ENCODE measurements at regions not wholly inside any gene's neighbourhood (a gene's known extent, or its start where the extent isn't known, plus 50 kb on each side); places are given as distances from the start of the nearest gene placed in this dataset.

DNA sequence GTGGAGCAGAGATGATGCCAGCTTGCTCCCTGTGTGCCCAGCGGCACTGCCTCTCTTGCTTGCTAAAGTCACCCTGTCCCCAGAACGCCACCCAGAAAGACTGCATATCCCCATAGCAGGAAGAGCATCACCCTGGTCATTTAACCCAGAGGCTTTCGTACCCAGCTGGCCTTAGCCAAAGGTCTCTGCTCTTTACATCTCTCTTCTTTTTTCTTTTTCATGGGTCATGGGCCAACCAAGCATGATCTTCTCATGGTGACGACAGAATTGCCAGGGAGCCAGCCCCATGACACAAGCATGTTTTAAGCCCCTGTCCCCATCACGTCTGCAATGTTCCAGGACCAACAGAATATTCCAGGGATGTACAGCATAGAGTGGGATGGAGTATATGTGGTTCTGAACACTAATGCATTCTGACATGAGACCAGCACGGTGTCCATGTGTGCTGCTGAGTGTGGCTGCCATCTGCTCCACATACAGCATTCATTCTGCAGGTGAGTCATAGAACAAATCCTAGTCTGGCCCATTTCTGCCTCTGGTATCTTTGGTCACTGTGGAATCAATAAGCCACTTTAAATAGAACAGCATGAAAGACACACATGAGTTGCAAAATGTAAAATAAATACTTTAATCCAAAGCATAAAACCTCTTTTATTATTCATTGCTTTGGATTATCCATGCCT is 203.0 kb downstream of the MED10 start:
- TF ChIP-seq CTCF (optimal IDR thresholded peaks at IDR 0.05 in 1 of 3, IDR thresholded peaks at IDR 0.05 in 1 of 3, conservative IDR thresholded peaks at IDR 0.05 in 1 of 3; ENCODE audit: extremely low read depth in 1 of 3, insufficient read depth in 2 of 3, low read length in 3 of 3): no peak
- no peak for TF ChIP-seq EZH2 (IDR thresholded peaks at IDR 0.05; ENCODE audit: low read length)
- H3K27me3 ChIP-seq (ENCODE audit: control insufficient read depth, extremely low read depth, insufficient read depth, low read length): no peaks in the 10 kb centered on the region
- H3K9me1 ChIP-seq (ENCODE audit: control insufficient read depth, extremely low read depth, insufficient read depth, low read length): no peaks in the 10 kb centered on the region
- dilution Hi-C loops (cut with MboI; ENCODE audit: extremely low pct_ligation_motif_present, low sequenced_read_pairs): no loop called here
- FAIRE-seq: no peak
- H4K20me1 ChIP-seq (ENCODE audit: control insufficient read depth, extremely low read depth, insufficient read depth, low read length): no peaks in the 10 kb centered on the region
- no peak overlapping the region for H3K27ac ChIP-seq (ENCODE audit: control insufficient read depth, insufficient read depth, low read length)
- no peaks in the 10 kb centered on the region for H3K36me3 ChIP-seq (ENCODE audit: control insufficient read depth in 2 of 2, extremely low read depth in 1 of 2, insufficient read depth in 2 of 2, low read length in 2 of 2)
- no peak overlapping the region for H2AFZ ChIP-seq (ENCODE audit: control insufficient read depth, low read length)
- H3K9ac ChIP-seq (ENCODE audit: control insufficient read depth, extremely low read depth, insufficient read depth, low read length): no peak overlapping the region
- H3K4me1 ChIP-seq (ENCODE audit: control insufficient read depth, extremely low read depth, insufficient read depth, low read length): no peaks in the 10 kb centered on the region
- H3K79me2 ChIP-seq (ENCODE audit: control insufficient read depth, insufficient read depth, low read length): no peaks in the 10 kb centered on the region
- H3K4me3 ChIP-seq (ENCODE audit: control insufficient read depth in 2 of 3, extremely low read depth in 1 of 3, insufficient read depth in 2 of 3, low read depth in 1 of 3, low read length in 3 of 3): no peak overlapping the region
- no peaks in the 10 kb centered on the region for H3K9me3 ChIP-seq (ENCODE audit: control insufficient read depth, low read depth, low read length)
- no peak overlapping the region for H3K4me2 ChIP-seq (ENCODE audit: control insufficient read depth, extremely low read depth, insufficient read depth, low read depth, low read length)
- DNase-seq (ENCODE audit: low read depth, low spot score): no peak

DNA sequence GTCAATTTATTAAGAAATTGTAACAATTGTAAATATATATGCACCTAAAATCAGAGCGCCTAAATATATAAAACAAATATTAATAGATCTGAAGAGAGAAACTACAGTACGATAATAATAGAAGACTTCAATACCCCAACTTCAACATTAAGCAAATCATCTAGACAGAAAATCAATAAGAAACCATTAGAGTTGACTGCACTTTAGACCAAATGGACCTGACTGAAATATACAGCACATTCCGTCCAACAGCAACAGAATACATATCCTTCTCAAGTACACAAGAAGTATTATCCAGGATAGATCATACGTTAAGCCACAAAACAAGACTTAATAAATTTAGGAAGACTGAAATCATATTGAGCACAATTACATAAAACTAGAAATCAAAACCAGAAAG is 208.7 kb downstream of the MED10 start:
- no peaks in the 10 kb centered on the region for H4K20me1 ChIP-seq (ENCODE audit: control insufficient read depth, extremely low read depth, insufficient read depth, low read length)
- no peaks in the 10 kb centered on the region for H3K27me3 ChIP-seq (ENCODE audit: control insufficient read depth, extremely low read depth, insufficient read depth, low read length)
- FAIRE-seq (no peak), DNase-seq (ENCODE audit: low read depth, low spot score) (no peak)
- dilution Hi-C loops (cut with MboI; ENCODE audit: extremely low pct_ligation_motif_present, low sequenced_read_pairs): no loop called here
- H3K4me1 ChIP-seq (ENCODE audit: control insufficient read depth, extremely low read depth, insufficient read depth, low read length): peaks cover 13% of the 10 kb centered on the region
- no peaks in the 10 kb centered on the region for H3K9me1 ChIP-seq (ENCODE audit: control insufficient read depth, extremely low read depth, insufficient read depth, low read length)
- no peak overlapping the region for H3K4me2 ChIP-seq (ENCODE audit: control insufficient read depth, extremely low read depth, insufficient read depth, low read depth, low read length)
- H3K79me2 ChIP-seq (ENCODE audit: control insufficient read depth, insufficient read depth, low read length): no peaks in the 10 kb centered on the region
- H3K27ac ChIP-seq (ENCODE audit: control insufficient read depth, insufficient read depth, low read length): no peak overlapping the region
- TF ChIP-seq EZH2 (IDR thresholded peaks at IDR 0.05; ENCODE audit: low read length): no peak
- no peaks in the 10 kb centered on the region for H3K36me3 ChIP-seq (ENCODE audit: control insufficient read depth in 2 of 2, extremely low read depth in 1 of 2, insufficient read depth in 2 of 2, low read length in 2 of 2)
- H3K9me3 ChIP-seq (ENCODE audit: control insufficient read depth, low read depth, low read length): no peaks in the 10 kb centered on the region
- no peak overlapping the region for H2AFZ ChIP-seq (ENCODE audit: control insufficient read depth, low read length)
- no peak overlapping the region for H3K4me3 ChIP-seq (ENCODE audit: control insufficient read depth in 2 of 3, extremely low read depth in 1 of 3, insufficient read depth in 2 of 3, low read depth in 1 of 3, low read length in 3 of 3)
- H3K9ac ChIP-seq (ENCODE audit: control insufficient read depth, extremely low read depth, insufficient read depth, low read length): no peak overlapping the region

Measured in keratinocyte (primary cell).